Type B pancreatic cell (in vitro differentiated cells): ENCODE measurements at regions not wholly inside any gene's neighbourhood (a gene's known extent, or its start where the extent isn't known, plus 50 kb on each side); places are given as distances from the start of the nearest gene placed in this dataset.

Source experiments
- DNase-seq: peaks from one replicate; pipeline ENCODE4 v3.0.0; 2021; ENCODE audit warnings: mixed read lengths; ENCODE audit not compliant: unreplicated experiment; ENCODE audit errors: extremely low spot score
- H3K27ac Mint-ChIP-seq: 2 replicates; pipeline ENCODE4 v1.8.0; 2021; ENCODE audit warnings: mild to moderate bottlenecking, mixed read lengths
- H3K27me3 Mint-ChIP-seq: 2 replicates; pipeline ENCODE4 v1.8.0; 2021; ENCODE audit warnings: mixed read lengths
- H3K36me3 Mint-ChIP-seq: 2 replicates; pipeline ENCODE4 v1.8.0; 2021; ENCODE audit warnings: mixed read lengths
- H3K4me1 Mint-ChIP-seq: one replicate; pipeline ENCODE4 v1.8.0; 2021; ENCODE audit warnings: mixed read lengths; ENCODE audit not compliant: unreplicated experiment
- H3K4me3 Mint-ChIP-seq: 2 replicates; pipeline ENCODE4 v1.8.0; 2021; ENCODE audit warnings: mild to moderate bottlenecking, mixed read lengths
- H3K9me3 Mint-ChIP-seq: 2 replicates; pipeline ENCODE4 v1.8.0; 2021; ENCODE audit warnings: mixed read lengths
- CTCF ChIP-seq: fragments of 200-600 bp; sonication (generic); conservative IDR thresholded peaks from 2 replicates; pipeline ENCODE4 v1.5.0; 2021; ENCODE audit warnings: antibody characterized with exemption, mild to moderate bottlenecking

GRCh38 chr12:14187002-14187401 lies 178.5 kb upstream of the ATF7IP start:
- H3K4me3 Mint-ChIP-seq, result no peak overlapping the region
- peaks cover 17% of the 10 kb centered on the region for H3K36me3 Mint-ChIP-seq
- DNase-seq, result no peak
- H3K9me3 Mint-ChIP-seq, result peaks cover 4% of the 10 kb centered on the region
- TF ChIP-seq CTCF, result no peak
- H3K27ac Mint-ChIP-seq, result no peak overlapping the region
- H3K4me1 Mint-ChIP-seq, result peaks cover 3% of the 10 kb centered on the region
- H3K27me3 Mint-ChIP-seq, result peaks cover 9% of the 10 kb centered on the region

- peaks cover 17% of the 10 kb centered on the region for H3K36me3 Mint-ChIP-seq
- no peak overlapping the region for H3K4me3 Mint-ChIP-seq
- peaks cover 4% of the 10 kb centered on the region for H3K9me3 Mint-ChIP-seq
- DNase-seq, result no peak
- no peak overlapping the region for H3K27ac Mint-ChIP-seq
- peaks cover 9% of the 10 kb centered on the region for H3K27me3 Mint-ChIP-seq
- peaks cover 3% of the 10 kb centered on the region for H3K4me1 Mint-ChIP-seq
- TF ChIP-seq CTCF, result no peak
Observed at GRCh38 chr12:14187966-14188365, 177.5 kb upstream of the ATF7IP start.

- peaks cover 4% of the 10 kb centered on the region for H3K9me3 Mint-ChIP-seq
Observed at GRCh38 chr12:14188744-14189143, 176.7 kb upstream of the ATF7IP start.

GRCh38 chr12:14190694-14191093 lies 174.8 kb upstream of the ATF7IP start:
- Mint-ChIP-seq H3K9me3 (peaks cover 4% of the 10 kb centered on the region), H3K27me3 (peaks cover 9% of the 10 kb centered on the region), H3K4me1 (peaks cover 2% of the 10 kb centered on the region), H3K36me3 (peaks cover 17% of the 10 kb centered on the region), H3K4me3 (no peak overlapping the region), H3K27ac (no peak overlapping the region)
- no peak for TF ChIP-seq CTCF
- DNase-seq, result no peak

More at GRCh38 chr12:14188744-14189143, 176.7 kb upstream of the ATF7IP start:
- Mint-ChIP-seq H3K4me3 (no peak overlapping the region), H3K27me3 (peaks cover 9% of the 10 kb centered on the region), H3K36me3 (peaks cover 17% of the 10 kb centered on the region), H3K4me1 (peaks cover 3% of the 10 kb centered on the region), H3K27ac (no peak overlapping the region)
- no peak for TF ChIP-seq CTCF
- DNase-seq, result no peak

GRCh38 chr12:14191612-14192011 lies 173.9 kb upstream of the ATF7IP start:
- Mint-ChIP-seq H3K36me3 (peaks cover 17% of the 10 kb centered on the region), H3K9me3 (peaks cover 4% of the 10 kb centered on the region), H3K27me3 (peaks cover 6% of the 10 kb centered on the region), H3K4me3 (no peak overlapping the region), H3K4me1 (no peaks in the 10 kb centered on the region), H3K27ac (no peak overlapping the region)
- no peak for TF ChIP-seq CTCF
- no peak for DNase-seq

- no peak for DNase-seq
- peaks cover 3% of the 10 kb centered on the region for H3K27me3 Mint-ChIP-seq
- peaks cover 4% of the 10 kb centered on the region for H3K36me3 Mint-ChIP-seq
- no peak overlapping the region for H3K27ac Mint-ChIP-seq
- H3K4me3 Mint-ChIP-seq, result no peak overlapping the region
- no peaks in the 10 kb centered on the region for H3K4me1 Mint-ChIP-seq
- H3K9me3 Mint-ChIP-seq, result peaks cover 4% of the 10 kb centered on the region
- no peak for TF ChIP-seq CTCF
Observed at GRCh38 chr12:14193639-14194038, 171.8 kb upstream of the ATF7IP start.
